ENCODE measurements at regions not wholly inside any gene's neighbourhood (a gene's known extent, or its start where the extent isn't known, plus 50 kb on each side); places are given as distances from the start of the nearest gene placed in this dataset.
"Not testable (repeated sequence)": the region's sequence is repeated elsewhere in the genome, so short reads cannot be mapped to it uniquely, and the experiment has no call there.

- no peak overlapping the region for H3K4me3 ChIP-seq (ENCODE audit: low read length)
- no peaks in the 10 kb centered on the region for H3K27me3 ChIP-seq (ENCODE audit: insufficient read depth, low read length)
- no peaks in the 10 kb centered on the region for H3K9me3 ChIP-seq (ENCODE audit: low read depth, low read length)
- H3K4me1 ChIP-seq (ENCODE audit: insufficient read depth, low read length), result peaks cover 16% of the 10 kb centered on the region
These were observed 408.4 kb downstream of the MAFB start for GRCh38 chr20:40280616-40281015.

- H3K27me3 ChIP-seq (ENCODE audit: insufficient read depth, low read length), result no peaks in the 10 kb centered on the region
- H3K4me1 ChIP-seq (ENCODE audit: insufficient read depth, low read length), result peaks cover 16% of the 10 kb centered on the region
- no peaks in the 10 kb centered on the region for H3K9me3 ChIP-seq (ENCODE audit: low read depth, low read length)
- no peak overlapping the region for H3K4me3 ChIP-seq (ENCODE audit: low read length)
These were observed 409.6 kb downstream of the MAFB start for GRCh38 chr20:40279390-40279789.

GRCh38 chr20:40278673-40279072, 410.4 kb downstream of the MAFB start:
- Histone ChIP-seq H3K27me3 (ENCODE audit: insufficient read depth, low read length) (no peaks in the 10 kb centered on the region), H3K4me1 (ENCODE audit: insufficient read depth, low read length) (peaks cover 16% of the 10 kb centered on the region), H3K4me3 (ENCODE audit: low read length) (no peak overlapping the region), H3K9me3 (ENCODE audit: low read depth, low read length) (no peaks in the 10 kb centered on the region)

GRCh38 chr20:40276301-40276700, 412.7 kb downstream of the MAFB start:
- H3K9me3 ChIP-seq (ENCODE audit: low read depth, low read length), result no peaks in the 10 kb centered on the region
- H3K27me3 ChIP-seq (ENCODE audit: insufficient read depth, low read length), result no peaks in the 10 kb centered on the region
- no peak overlapping the region for H3K4me3 ChIP-seq (ENCODE audit: low read length)
- H3K4me1 ChIP-seq (ENCODE audit: insufficient read depth, low read length), result peaks cover 16% of the 10 kb centered on the region

GRCh38 chr20:40275738-40276137, 413.3 kb downstream of the MAFB start:
- Histone ChIP-seq H3K4me3 (ENCODE audit: low read length) (no peak overlapping the region), H3K27me3 (ENCODE audit: insufficient read depth, low read length) (no peaks in the 10 kb centered on the region), H3K4me1 (ENCODE audit: insufficient read depth, low read length) (peaks cover 16% of the 10 kb centered on the region), H3K9me3 (ENCODE audit: low read depth, low read length) (no peaks in the 10 kb centered on the region)

GRCh38 chr20:40274912-40275533, 414.0 kb downstream of the MAFB start:
- no peaks in the 10 kb centered on the region for H3K9me3 ChIP-seq (ENCODE audit: low read depth, low read length)

GRCh38 chr20:40269274-40269673, 419.8 kb downstream of the MAFB start:
- H3K9me3 ChIP-seq (ENCODE audit: low read depth, low read length); H3K4me3 ChIP-seq (ENCODE audit: low read length); H3K4me1 ChIP-seq (ENCODE audit: insufficient read depth, low read length); H3K27me3 ChIP-seq (ENCODE audit: insufficient read depth, low read length): not testable (repeated sequence)

More at GRCh38 chr20:40274912-40275533, 414.0 kb downstream of the MAFB start:
- Histone ChIP-seq H3K27me3 (ENCODE audit: insufficient read depth, low read length) (no peaks in the 10 kb centered on the region), H3K4me3 (ENCODE audit: low read length) (no peak overlapping the region), H3K4me1 (ENCODE audit: insufficient read depth, low read length) (peaks cover 16% of the 10 kb centered on the region)

GRCh38 chr20:40268321-40269075, 420.5 kb downstream of the MAFB start:
- Histone ChIP-seq H3K27me3 (ENCODE audit: insufficient read depth, low read length) (no peaks in the 10 kb centered on the region), H3K4me1 (ENCODE audit: insufficient read depth, low read length) (no peaks in the 10 kb centered on the region), H3K9me3 (ENCODE audit: low read depth, low read length) (no peaks in the 10 kb centered on the region), H3K4me3 (ENCODE audit: low read length) (no peak overlapping the region)

GRCh38 chr20:40265825-40266533, 423.1 kb downstream of the MAFB start:
- Histone ChIP-seq H3K4me3 (ENCODE audit: low read length) (no peak overlapping the region), H3K27me3 (ENCODE audit: insufficient read depth, low read length) (no peaks in the 10 kb centered on the region), H3K9me3 (ENCODE audit: low read depth, low read length) (no peaks in the 10 kb centered on the region), H3K4me1 (ENCODE audit: insufficient read depth, low read length) (no peaks in the 10 kb centered on the region)

GRCh38 chr20:40262219-40262618, 426.8 kb downstream of the MAFB start:
- Histone ChIP-seq H3K9me3 (ENCODE audit: low read depth, low read length) (no peaks in the 10 kb centered on the region), H3K4me3 (ENCODE audit: low read length) (no peak overlapping the region), H3K4me1 (ENCODE audit: insufficient read depth, low read length) (no peaks in the 10 kb centered on the region), H3K27me3 (ENCODE audit: insufficient read depth, low read length) (no peaks in the 10 kb centered on the region)

- Histone ChIP-seq H3K4me1 (ENCODE audit: insufficient read depth, low read length) (no peaks in the 10 kb centered on the region), H3K9me3 (ENCODE audit: low read depth, low read length) (no peaks in the 10 kb centered on the region), H3K4me3 (ENCODE audit: low read length) (no peak overlapping the region), H3K27me3 (ENCODE audit: insufficient read depth, low read length) (peaks cover 6% of the 10 kb centered on the region)
These were observed 430.1 kb downstream of the MAFB start for GRCh38 chr20:40258931-40259330.

GRCh38 chr20:40257763-40258162, 431.3 kb downstream of the MAFB start:
- H3K27me3 ChIP-seq (ENCODE audit: insufficient read depth, low read length), result peaks cover 6% of the 10 kb centered on the region
- no peak overlapping the region for H3K4me3 ChIP-seq (ENCODE audit: low read length)
- H3K4me1 ChIP-seq (ENCODE audit: insufficient read depth, low read length), result no peaks in the 10 kb centered on the region
- no peaks in the 10 kb centered on the region for H3K9me3 ChIP-seq (ENCODE audit: low read depth, low read length)

- Histone ChIP-seq H3K4me1 (ENCODE audit: insufficient read depth, low read length) (no peaks in the 10 kb centered on the region), H3K4me3 (ENCODE audit: low read length) (no peak overlapping the region), H3K9me3 (ENCODE audit: low read depth, low read length) (no peaks in the 10 kb centered on the region), H3K27me3 (ENCODE audit: insufficient read depth, low read length) (peaks cover 6% of the 10 kb centered on the region)
These were observed 433.7 kb downstream of the MAFB start for GRCh38 chr20:40255365-40255764.

- H3K9me3 ChIP-seq (ENCODE audit: low read depth, low read length), result no peaks in the 10 kb centered on the region
- H3K27me3 ChIP-seq (ENCODE audit: insufficient read depth, low read length), result peaks cover 8% of the 10 kb centered on the region
- no peaks in the 10 kb centered on the region for H3K4me1 ChIP-seq (ENCODE audit: insufficient read depth, low read length)
- H3K4me3 ChIP-seq (ENCODE audit: low read length), result no peak overlapping the region
These were observed 434.8 kb downstream of the MAFB start for GRCh38 chr20:40254023-40254772.
